ENCODE measurements at regions not wholly inside any gene's neighbourhood (a gene's known extent, or its start where the extent isn't known, plus 50 kb on each side); places are given as distances from the start of the nearest gene placed in this dataset.

DNA sequence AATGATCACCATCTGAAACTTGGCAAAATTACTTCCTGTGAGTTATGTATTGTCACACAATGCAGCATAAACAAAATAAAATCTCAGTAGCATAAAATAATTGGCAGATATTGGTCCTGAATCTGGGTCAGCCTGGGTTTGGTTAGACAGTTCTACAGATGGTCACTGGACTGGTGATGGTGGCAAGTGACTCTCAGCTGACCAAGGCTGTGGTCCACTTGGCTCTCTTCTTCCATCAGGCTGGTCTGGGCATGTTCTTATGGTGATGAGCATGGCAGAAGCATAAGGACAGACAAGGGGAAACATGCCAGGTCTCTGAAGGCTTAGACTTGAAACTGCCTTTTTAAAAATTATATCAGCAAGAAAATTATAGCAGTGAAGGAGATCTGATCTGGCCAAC is 1205.0 kb upstream of the EPHA6 start:
- Histone ChIP-seq H3K36me3 (ENCODE audit: control insufficient read depth in 1 of 2, insufficient read depth in 2 of 2, low read length in 2 of 2) (no peaks in the 10 kb centered on the region), H3K9me3 (ENCODE audit: control insufficient read depth in 1 of 2, low read length in 2 of 2) (peaks cover 0 to 11% of the 10 kb centered on the region in 2 donors), H3K4me1 (ENCODE audit: control insufficient read depth in 1 of 2, insufficient read depth in 2 of 2, low read length in 2 of 2) (no peaks in the 10 kb centered on the region), H3K27ac (ENCODE audit: low read length) (no peak overlapping the region), H3K4me3 (ENCODE audit: low read depth in 1 of 2, low read length in 2 of 2) (no peak overlapping the region), H3K27me3 (ENCODE audit: low read depth, low read length) (no peaks in the 10 kb centered on the region)

DNA sequence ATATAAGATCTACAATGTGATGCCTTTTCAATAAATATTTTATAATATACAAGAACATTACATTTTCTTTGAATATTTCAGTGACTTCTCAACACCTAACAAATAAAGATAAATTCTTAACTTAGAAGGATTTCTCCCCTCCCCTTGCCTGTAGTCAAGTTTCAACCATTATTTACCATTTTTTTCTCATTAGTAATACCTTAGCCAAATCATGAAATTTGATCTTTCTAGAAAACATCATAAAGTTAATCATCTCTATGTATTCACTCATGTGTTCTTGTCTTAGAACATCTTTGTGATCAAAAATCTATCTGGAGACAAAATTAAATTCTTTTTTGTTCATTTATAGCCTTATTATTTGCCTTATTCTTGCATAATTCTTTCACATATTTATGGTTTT is 1201.8 kb upstream of the EPHA6 start:
- Histone ChIP-seq H3K4me1 (ENCODE audit: control insufficient read depth in 1 of 2, insufficient read depth in 2 of 2, low read length in 2 of 2) (no peaks in the 10 kb centered on the region), H3K36me3 (ENCODE audit: control insufficient read depth in 1 of 2, insufficient read depth in 2 of 2, low read length in 2 of 2) (no peaks in the 10 kb centered on the region), H3K4me3 (ENCODE audit: low read depth in 1 of 2, low read length in 2 of 2) (no peak overlapping the region), H3K9me3 (ENCODE audit: control insufficient read depth in 1 of 2, low read length in 2 of 2) (peaks cover 0 to 5% of the 10 kb centered on the region in 2 donors), H3K27me3 (ENCODE audit: low read depth, low read length) (no peaks in the 10 kb centered on the region), H3K27ac (ENCODE audit: low read length) (no peak overlapping the region)

DNA sequence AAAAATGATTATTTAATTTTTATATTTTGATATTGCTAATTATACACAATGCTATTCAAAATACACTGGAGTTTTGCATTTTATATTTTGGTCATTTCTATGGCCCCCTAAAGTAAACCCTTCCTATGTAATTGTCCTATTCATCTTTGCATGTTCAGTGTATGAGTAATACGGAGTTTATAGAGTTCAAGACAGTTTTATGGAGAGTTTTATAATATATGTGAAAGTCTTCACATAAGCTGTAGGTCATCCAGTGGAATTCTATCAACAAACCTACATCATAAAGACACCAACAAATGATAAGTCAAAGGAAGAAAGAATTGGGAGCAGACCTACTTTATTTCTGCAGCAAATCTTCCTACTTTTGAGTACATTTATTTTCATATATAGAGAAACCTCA is 1200.4 kb upstream of the EPHA6 start:
- Histone ChIP-seq H3K4me3 (ENCODE audit: low read depth in 1 of 2, low read length in 2 of 2) (no peak overlapping the region), H3K36me3 (ENCODE audit: control insufficient read depth in 1 of 2, insufficient read depth in 2 of 2, low read length in 2 of 2) (no peaks in the 10 kb centered on the region), H3K4me1 (ENCODE audit: control insufficient read depth in 1 of 2, insufficient read depth in 2 of 2, low read length in 2 of 2) (no peaks in the 10 kb centered on the region), H3K9me3 (ENCODE audit: control insufficient read depth in 1 of 2, low read length in 2 of 2) (no peaks in the 10 kb centered on the region), H3K27me3 (ENCODE audit: low read depth, low read length) (no peaks in the 10 kb centered on the region), H3K27ac (ENCODE audit: low read length) (no peak overlapping the region)

- H3K9me3 ChIP-seq (ENCODE audit: control insufficient read depth in 1 of 2, low read length in 2 of 2), result no peaks in the 10 kb centered on the region
- no peak overlapping the region for H3K27ac ChIP-seq (ENCODE audit: low read length)
- H3K4me3 ChIP-seq (ENCODE audit: low read depth in 1 of 2, low read length in 2 of 2), result no peak overlapping the region
- no peaks in the 10 kb centered on the region for H3K4me1 ChIP-seq (ENCODE audit: control insufficient read depth in 1 of 2, insufficient read depth in 2 of 2, low read length in 2 of 2)
- no peaks in the 10 kb centered on the region for H3K36me3 ChIP-seq (ENCODE audit: control insufficient read depth in 1 of 2, insufficient read depth in 2 of 2, low read length in 2 of 2)
- H3K27me3 ChIP-seq (ENCODE audit: low read depth, low read length), result no peaks in the 10 kb centered on the region
These were observed 1198.6 kb upstream of the EPHA6 start for GRCh38 chr3:95615592-95616310.

DNA sequence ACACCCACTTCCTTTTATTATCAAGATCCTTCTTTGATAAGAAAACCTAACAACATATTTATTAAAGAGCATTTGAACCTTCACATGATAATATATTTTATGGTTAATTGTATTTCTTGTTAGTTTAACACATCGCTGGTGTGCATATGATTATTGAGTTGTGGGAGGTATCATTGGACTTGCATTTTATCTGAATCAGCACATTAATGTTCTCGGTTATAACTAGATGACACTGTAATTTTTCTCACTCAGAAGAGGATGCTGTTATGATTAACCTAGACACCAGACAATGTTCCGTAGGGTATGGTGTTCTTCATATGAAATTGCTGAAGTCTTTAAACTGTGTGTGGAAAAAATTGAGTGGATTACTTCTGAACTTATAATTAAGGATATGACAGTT is 1188.3 kb upstream of the EPHA6 start:
- Histone ChIP-seq H3K4me3 (ENCODE audit: low read depth in 1 of 2, low read length in 2 of 2) (no peak overlapping the region), H3K9me3 (ENCODE audit: control insufficient read depth in 1 of 2, low read length in 2 of 2) (no peaks in the 10 kb centered on the region), H3K27ac (ENCODE audit: low read length) (no peak overlapping the region), H3K4me1 (ENCODE audit: control insufficient read depth in 1 of 2, insufficient read depth in 2 of 2, low read length in 2 of 2) (no peaks in the 10 kb centered on the region), H3K36me3 (ENCODE audit: control insufficient read depth in 1 of 2, insufficient read depth in 2 of 2, low read length in 2 of 2) (no peaks in the 10 kb centered on the region), H3K27me3 (ENCODE audit: low read depth, low read length) (no peaks in the 10 kb centered on the region)

DNA sequence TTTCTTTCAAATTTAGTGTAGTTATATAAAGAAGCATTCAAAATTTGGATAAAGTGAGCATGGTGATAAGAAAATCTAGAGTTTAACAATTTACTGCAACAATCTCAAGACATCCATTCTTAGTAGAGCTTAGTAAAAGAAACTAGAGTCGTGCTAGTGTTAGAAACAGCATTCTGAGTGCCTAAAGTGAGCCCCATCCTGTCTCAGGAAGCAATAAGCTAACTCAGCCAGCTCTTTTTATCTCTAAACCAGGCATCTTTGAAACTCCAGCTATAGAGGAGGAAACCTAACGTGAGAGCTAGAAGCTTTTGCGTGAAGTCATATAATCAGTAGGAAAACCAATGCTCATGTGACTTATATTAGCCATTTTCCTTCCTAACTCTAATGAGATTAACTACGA is 1187.1 kb upstream of the EPHA6 start:
- Histone ChIP-seq H3K4me1 (ENCODE audit: control insufficient read depth in 1 of 2, insufficient read depth in 2 of 2, low read length in 2 of 2) (no peaks in the 10 kb centered on the region), H3K4me3 (ENCODE audit: low read depth in 1 of 2, low read length in 2 of 2) (no peak overlapping the region), H3K27ac (ENCODE audit: low read length) (no peak overlapping the region), H3K9me3 (ENCODE audit: control insufficient read depth in 1 of 2, low read length in 2 of 2) (no peaks in the 10 kb centered on the region), H3K36me3 (ENCODE audit: control insufficient read depth in 1 of 2, insufficient read depth in 2 of 2, low read length in 2 of 2) (no peaks in the 10 kb centered on the region), H3K27me3 (ENCODE audit: low read depth, low read length) (no peaks in the 10 kb centered on the region)

DNA sequence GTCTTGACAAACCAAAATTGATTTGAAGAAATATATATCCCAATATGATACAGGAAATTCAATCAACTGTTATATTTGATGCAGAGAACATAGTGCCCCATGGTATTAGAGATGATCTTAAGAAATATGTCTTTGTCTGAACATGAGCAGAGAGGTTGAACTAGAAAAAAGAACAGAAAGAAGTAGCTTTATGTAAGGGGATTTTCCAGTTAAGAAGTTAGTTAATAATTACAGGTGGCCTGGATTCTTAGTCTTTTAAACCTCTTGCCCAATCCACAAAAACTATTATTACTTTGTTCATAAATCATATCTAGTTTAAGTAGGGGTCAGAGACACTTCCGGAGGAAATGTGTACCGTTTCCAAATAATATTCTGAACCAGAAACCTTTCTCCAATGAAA is 1186.7 kb upstream of the EPHA6 start:
- H3K27me3 ChIP-seq (ENCODE audit: low read depth, low read length), result no peaks in the 10 kb centered on the region
- no peaks in the 10 kb centered on the region for H3K4me1 ChIP-seq (ENCODE audit: control insufficient read depth in 1 of 2, insufficient read depth in 2 of 2, low read length in 2 of 2)
- H3K9me3 ChIP-seq (ENCODE audit: control insufficient read depth in 1 of 2, low read length in 2 of 2), result no peaks in the 10 kb centered on the region
- no peak overlapping the region for H3K27ac ChIP-seq (ENCODE audit: low read length)
- H3K4me3 ChIP-seq (ENCODE audit: low read depth in 1 of 2, low read length in 2 of 2), result no peak overlapping the region
- no peaks in the 10 kb centered on the region for H3K36me3 ChIP-seq (ENCODE audit: control insufficient read depth in 1 of 2, insufficient read depth in 2 of 2, low read length in 2 of 2)

- Histone ChIP-seq H3K4me3 (ENCODE audit: low read depth in 1 of 2, low read length in 2 of 2) (no peak overlapping the region), H3K9me3 (ENCODE audit: control insufficient read depth in 1 of 2, low read length in 2 of 2) (no peaks in the 10 kb centered on the region), H3K36me3 (ENCODE audit: control insufficient read depth in 1 of 2, insufficient read depth in 2 of 2, low read length in 2 of 2) (no peaks in the 10 kb centered on the region), H3K27ac (ENCODE audit: low read length) (no peak overlapping the region), H3K4me1 (ENCODE audit: control insufficient read depth in 1 of 2, insufficient read depth in 2 of 2, low read length in 2 of 2) (no peaks in the 10 kb centered on the region), H3K27me3 (ENCODE audit: low read depth, low read length) (no peaks in the 10 kb centered on the region)
These were observed 1184.6 kb upstream of the EPHA6 start for GRCh38 chr3:95629802-95630201.

GRCh38 chr3:95645291-95645690 is 1169.1 kb upstream of the EPHA6 start:
- Histone ChIP-seq H3K9me3 (ENCODE audit: control insufficient read depth in 1 of 2, low read length in 2 of 2) (peaks cover 0 to 5% of the 10 kb centered on the region in 2 donors), H3K27ac (ENCODE audit: low read length) (no peak overlapping the region), H3K27me3 (ENCODE audit: low read depth, low read length) (no peaks in the 10 kb centered on the region), H3K4me3 (ENCODE audit: low read depth in 1 of 2, low read length in 2 of 2) (no peak overlapping the region), H3K4me1 (ENCODE audit: control insufficient read depth in 1 of 2, insufficient read depth in 2 of 2, low read length in 2 of 2) (no peaks in the 10 kb centered on the region), H3K36me3 (ENCODE audit: control insufficient read depth in 1 of 2, insufficient read depth in 2 of 2, low read length in 2 of 2) (no peaks in the 10 kb centered on the region)

GRCh38 chr3:95654570-95655362 is 1159.6 kb upstream of the EPHA6 start:
- H3K27ac ChIP-seq (ENCODE audit: low read length), result no peak overlapping the region
- no peaks in the 10 kb centered on the region for H3K36me3 ChIP-seq (ENCODE audit: control insufficient read depth in 1 of 2, insufficient read depth in 2 of 2, low read length in 2 of 2)
- peaks cover 0 to 5% of the 10 kb centered on the region in 2 donors for H3K9me3 ChIP-seq (ENCODE audit: control insufficient read depth in 1 of 2, low read length in 2 of 2)
- H3K27me3 ChIP-seq (ENCODE audit: low read depth, low read length), result no peaks in the 10 kb centered on the region
- no peak overlapping the region for H3K4me3 ChIP-seq (ENCODE audit: low read depth in 1 of 2, low read length in 2 of 2)
- no peaks in the 10 kb centered on the region for H3K4me1 ChIP-seq (ENCODE audit: control insufficient read depth in 1 of 2, insufficient read depth in 2 of 2, low read length in 2 of 2)

- no peak overlapping the region for H3K27ac ChIP-seq (ENCODE audit: low read length)
- H3K9me3 ChIP-seq (ENCODE audit: control insufficient read depth in 1 of 2, low read length in 2 of 2), result peaks cover 0 to 5% of the 10 kb centered on the region in 2 donors
- no peak overlapping the region for H3K4me3 ChIP-seq (ENCODE audit: low read depth in 1 of 2, low read length in 2 of 2)
- H3K27me3 ChIP-seq (ENCODE audit: low read depth, low read length), result no peaks in the 10 kb centered on the region
- H3K4me1 ChIP-seq (ENCODE audit: control insufficient read depth in 1 of 2, insufficient read depth in 2 of 2, low read length in 2 of 2), result no peaks in the 10 kb centered on the region
- no peaks in the 10 kb centered on the region for H3K36me3 ChIP-seq (ENCODE audit: control insufficient read depth in 1 of 2, insufficient read depth in 2 of 2, low read length in 2 of 2)
These were observed 1158.9 kb upstream of the EPHA6 start for GRCh38 chr3:95655363-95655986.
